ENCODE measurements at regions not wholly inside any gene's neighbourhood (a gene's known extent, or its start where the extent isn't known, plus 50 kb on each side); places are given as distances from the start of the nearest gene placed in this dataset.

GRCh38 chr5:121701731-121702130 lies 150.0 kb upstream of the FTMT start:
- DNase-seq (ENCODE audit: low read depth in 4 of 4, low spot score in 3 of 4): no peak

- no peak for DNase-seq (ENCODE audit: low read depth in 4 of 4, low spot score in 3 of 4)
These were observed 149.0 kb upstream of the FTMT start for GRCh38 chr5:121702682-121703081.

GRCh38 chr5:121704291-121704690 lies 147.4 kb upstream of the FTMT start:
- DNase-seq (ENCODE audit: low read depth in 4 of 4, low spot score in 3 of 4): no peak

- DNase-seq (ENCODE audit: low read depth in 4 of 4, low spot score in 3 of 4): no peak
These were observed 145.0 kb upstream of the FTMT start for GRCh38 chr5:121706686-121707085.

GRCh38 chr5:121707178-121707577 lies 144.5 kb upstream of the FTMT start:
- DNase-seq (ENCODE audit: low read depth in 4 of 4, low spot score in 3 of 4): no peak

GRCh38 chr5:121711416-121711815 lies 140.3 kb upstream of the FTMT start:
- DNase-seq (ENCODE audit: low read depth in 4 of 4, low spot score in 3 of 4): no peak

GRCh38 chr5:121719255-121719654 lies 132.4 kb upstream of the FTMT start:
- no peak for DNase-seq (ENCODE audit: low read depth in 4 of 4, low spot score in 3 of 4)

- no peak for DNase-seq (ENCODE audit: low read depth in 4 of 4, low spot score in 3 of 4)
These were observed 126.2 kb upstream of the FTMT start for GRCh38 chr5:121725450-121725849.

- no peak for DNase-seq (ENCODE audit: low read depth in 4 of 4, low spot score in 3 of 4)
These were observed 124.7 kb upstream of the FTMT start for GRCh38 chr5:121726991-121727390.

GRCh38 chr5:121731377-121731776 lies 120.3 kb upstream of the FTMT start:
- no peak for DNase-seq (ENCODE audit: low read depth in 4 of 4, low spot score in 3 of 4)

- no peak for DNase-seq (ENCODE audit: low read depth in 4 of 4, low spot score in 3 of 4)
These were observed 116.1 kb upstream of the FTMT start for GRCh38 chr5:121735618-121736017.

GRCh38 chr5:121737120-121737519 lies 114.6 kb upstream of the FTMT start:
- no peak for DNase-seq (ENCODE audit: low read depth in 4 of 4, low spot score in 3 of 4)

- DNase-seq (ENCODE audit: low read depth in 4 of 4, low spot score in 3 of 4): no peak
These were observed 110.5 kb upstream of the FTMT start for GRCh38 chr5:121741156-121741555.

- no peak for DNase-seq (ENCODE audit: low read depth in 4 of 4, low spot score in 3 of 4)
These were observed 107.1 kb upstream of the FTMT start for GRCh38 chr5:121744577-121744976.

GRCh38 chr5:121745407-121745806 lies 106.3 kb upstream of the FTMT start:
- DNase-seq (ENCODE audit: low read depth in 4 of 4, low spot score in 3 of 4): no peak

- DNase-seq (ENCODE audit: low read depth in 4 of 4, low spot score in 3 of 4): no peak
These were observed 104.9 kb upstream of the FTMT start for GRCh38 chr5:121746763-121747162.

GRCh38 chr5:121748686-121749085 lies 103.0 kb upstream of the FTMT start:
- no peak for DNase-seq (ENCODE audit: low read depth in 4 of 4, low spot score in 3 of 4)

GRCh38 chr5:121752149-121752548 lies 99.5 kb upstream of the FTMT start:
- DNase-seq (ENCODE audit: low read depth in 4 of 4, low spot score in 3 of 4): no peak

- DNase-seq (ENCODE audit: low read depth in 4 of 4, low spot score in 3 of 4): no peak
These were observed 96.4 kb upstream of the FTMT start for GRCh38 chr5:121755266-121755665.

GRCh38 chr5:121757753-121758152 lies 93.9 kb upstream of the FTMT start:
- no peak for DNase-seq (ENCODE audit: low read depth in 4 of 4, low spot score in 3 of 4)

GRCh38 chr5:121758615-121759014 lies 93.1 kb upstream of the FTMT start:
- DNase-seq (ENCODE audit: low read depth in 4 of 4, low spot score in 3 of 4): no peak

- no peak for DNase-seq (ENCODE audit: low read depth in 4 of 4, low spot score in 3 of 4)
These were observed 89.3 kb upstream of the FTMT start for GRCh38 chr5:121762426-121762825.

GRCh38 chr5:121763665-121764064 lies 88.0 kb upstream of the FTMT start:
- no peak for DNase-seq (ENCODE audit: low read depth in 4 of 4, low spot score in 3 of 4)

GRCh38 chr5:121780406-121780805 lies 71.3 kb upstream of the FTMT start:
- DNase-seq (ENCODE audit: low read depth in 4 of 4, low spot score in 3 of 4): no peak

Measured in right renal pelvis (tissue), 4 donors.